ENCODE measurements at regions not wholly inside any gene's neighbourhood (a gene's known extent, or its start where the extent isn't known, plus 50 kb on each side); places are given as distances from the start of the nearest gene placed in this dataset.

GRCh38 chr16:5789033-5789432 is 691.4 kb upstream of the EEF2KMT start:
- Mint-ChIP-seq H3K9me3 (peaks cover 5% of the 10 kb centered on the region), H3K36me3 (no peaks in the 10 kb centered on the region)

GRCh38 chr16:5781436-5781835 is 683.8 kb upstream of the EEF2KMT start:
- DNase-seq (ENCODE audit: low spot score in 2 of 2, unreplicated experiment in 2 of 2) = no peak
- Mint-ChIP-seq H3K9me3 (peaks cover 5% of the 10 kb centered on the region), H3K4me3 (no peak overlapping the region), H3K4me1 (no peaks in the 10 kb centered on the region), H3K27me3 (ENCODE audit: low read depth) (no peaks in the 10 kb centered on the region), H3K36me3 (no peaks in the 10 kb centered on the region), H3K27ac (no peak overlapping the region)
- no peak for TF ChIP-seq CTCF (IDR thresholded peaks at IDR 0.05; ENCODE audit: unreplicated experiment)

More at GRCh38 chr16:5789033-5789432, 691.4 kb upstream of the EEF2KMT start:
- Mint-ChIP-seq H3K27me3 (ENCODE audit: low read depth) (peaks cover 3% of the 10 kb centered on the region), H3K27ac (no peak overlapping the region), H3K4me1 (no peaks in the 10 kb centered on the region), H3K4me3 (no peak overlapping the region)
- DNase-seq (ENCODE audit: low spot score in 2 of 2, unreplicated experiment in 2 of 2) = no peak
- TF ChIP-seq CTCF (IDR thresholded peaks at IDR 0.05; ENCODE audit: unreplicated experiment) = no peak

DNA sequence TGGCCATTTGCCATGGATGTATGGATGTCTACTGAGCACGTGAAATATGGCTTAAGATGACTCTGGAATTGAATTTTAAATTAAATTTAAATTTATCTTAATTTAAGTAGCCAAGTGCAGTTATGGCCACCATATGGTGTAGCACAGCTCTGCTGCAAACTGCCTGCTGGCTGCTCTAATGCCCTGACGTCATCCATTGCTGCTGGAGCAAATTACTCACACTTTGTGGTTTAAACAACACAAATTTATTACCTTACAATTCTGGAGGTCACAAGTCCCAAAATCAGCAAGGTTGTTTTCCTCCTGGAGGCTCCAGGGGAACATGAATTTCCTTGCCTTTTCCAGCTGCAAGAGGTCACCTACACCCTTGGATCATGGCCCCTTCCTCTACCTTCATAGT is 679.3 kb upstream of the EEF2KMT start:
- H3K9me3 Mint-ChIP-seq = no peaks in the 10 kb centered on the region
- no peaks in the 10 kb centered on the region for H3K36me3 Mint-ChIP-seq
- no peaks in the 10 kb centered on the region for H3K27me3 Mint-ChIP-seq (ENCODE audit: low read depth)
- no peak for DNase-seq (ENCODE audit: low spot score in 2 of 2, unreplicated experiment in 2 of 2)
- H3K4me1 Mint-ChIP-seq = no peaks in the 10 kb centered on the region
- H3K27ac Mint-ChIP-seq = no peak overlapping the region
- no peak overlapping the region for H3K4me3 Mint-ChIP-seq
- no peak for TF ChIP-seq CTCF (IDR thresholded peaks at IDR 0.05; ENCODE audit: unreplicated experiment)

- no peak for TF ChIP-seq CTCF (IDR thresholded peaks at IDR 0.05; ENCODE audit: unreplicated experiment)
Observed at GRCh38 chr16:5775916-5776315, 678.3 kb upstream of the EEF2KMT start.

GRCh38 chr16:5770118-5770517 is 672.5 kb upstream of the EEF2KMT start:
- no peak for DNase-seq (ENCODE audit: low spot score in 2 of 2, unreplicated experiment in 2 of 2)
- Mint-ChIP-seq H3K4me3 (no peak overlapping the region), H3K27me3 (ENCODE audit: low read depth) (peaks cover 3% of the 10 kb centered on the region), H3K27ac (no peak overlapping the region), H3K4me1 (no peaks in the 10 kb centered on the region), H3K9me3 (no peaks in the 10 kb centered on the region), H3K36me3 (no peaks in the 10 kb centered on the region)
- TF ChIP-seq CTCF (IDR thresholded peaks at IDR 0.05; ENCODE audit: unreplicated experiment) = no peak

More at GRCh38 chr16:5775916-5776315, 678.3 kb upstream of the EEF2KMT start:
- DNase-seq (ENCODE audit: low spot score in 2 of 2, unreplicated experiment in 2 of 2) = no peak
- Mint-ChIP-seq H3K9me3 (no peaks in the 10 kb centered on the region), H3K27ac (no peak overlapping the region), H3K27me3 (ENCODE audit: low read depth) (no peaks in the 10 kb centered on the region), H3K4me1 (no peaks in the 10 kb centered on the region), H3K36me3 (no peaks in the 10 kb centered on the region), H3K4me3 (no peak overlapping the region)

- no peaks in the 10 kb centered on the region for H3K4me1 Mint-ChIP-seq
- no peak overlapping the region for H3K27ac Mint-ChIP-seq
- no peaks in the 10 kb centered on the region for H3K9me3 Mint-ChIP-seq
- peaks cover 3% of the 10 kb centered on the region for H3K27me3 Mint-ChIP-seq (ENCODE audit: low read depth)
- H3K36me3 Mint-ChIP-seq = no peaks in the 10 kb centered on the region
- no peak for TF ChIP-seq CTCF (IDR thresholded peaks at IDR 0.05; ENCODE audit: unreplicated experiment)
- DNase-seq (ENCODE audit: low spot score in 2 of 2, unreplicated experiment in 2 of 2) = no peak
- H3K4me3 Mint-ChIP-seq = no peak overlapping the region
Observed at GRCh38 chr16:5769513-5769912, 671.9 kb upstream of the EEF2KMT start.
